ENCODE measurements at regions not wholly inside any gene's neighbourhood (a gene's known extent, or its start where the extent isn't known, plus 50 kb on each side); places are given as distances from the start of the nearest gene placed in this dataset.

- no peak for DNase-seq (ENCODE audit: insufficient read length, low spot score)
- FAIRE-seq, result no peak
- TF ChIP-seq, protein P1, sequence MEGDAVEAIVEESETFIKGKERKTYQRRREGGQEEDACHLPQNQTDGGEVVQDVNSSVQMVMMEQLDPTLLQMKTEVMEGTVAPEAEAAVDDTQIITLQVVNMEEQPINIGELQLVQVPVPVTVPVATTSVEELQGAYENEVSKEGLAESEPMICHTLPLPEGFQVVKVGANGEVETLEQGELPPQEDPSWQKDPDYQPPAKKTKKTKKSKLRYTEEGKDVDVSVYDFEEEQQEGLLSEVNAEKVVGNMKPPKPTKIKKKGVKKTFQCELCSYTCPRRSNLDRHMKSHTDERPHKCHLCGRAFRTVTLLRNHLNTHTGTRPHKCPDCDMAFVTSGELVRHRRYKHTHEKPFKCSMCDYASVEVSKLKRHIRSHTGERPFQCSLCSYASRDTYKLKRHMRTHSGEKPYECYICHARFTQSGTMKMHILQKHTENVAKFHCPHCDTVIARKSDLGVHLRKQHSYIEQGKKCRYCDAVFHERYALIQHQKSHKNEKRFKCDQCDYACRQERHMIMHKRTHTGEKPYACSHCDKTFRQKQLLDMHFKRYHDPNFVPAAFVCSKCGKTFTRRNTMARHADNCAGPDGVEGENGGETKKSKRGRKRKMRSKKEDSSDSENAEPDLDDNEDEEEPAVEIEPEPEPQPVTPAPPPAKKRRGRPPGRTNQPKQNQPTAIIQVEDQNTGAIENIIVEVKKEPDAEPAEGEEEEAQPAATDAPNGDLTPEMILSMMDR (IDR thresholded peaks at IDR 0.05; ENCODE audit: insufficient read depth, missing control alignments), result no peak
These were observed 219.3 kb upstream of the APCDD1 start for GRCh38 chr18:10234912-10235660.

- TF ChIP-seq, protein P1 (IDR thresholded peaks at IDR 0.05; ENCODE audit: insufficient read depth, missing control alignments), result no peak
- DNase-seq (ENCODE audit: insufficient read length, low spot score) (no peak), FAIRE-seq (no peak)
These were observed 218.8 kb upstream of the APCDD1 start for GRCh38 chr18:10235661-10235952.

DNA sequence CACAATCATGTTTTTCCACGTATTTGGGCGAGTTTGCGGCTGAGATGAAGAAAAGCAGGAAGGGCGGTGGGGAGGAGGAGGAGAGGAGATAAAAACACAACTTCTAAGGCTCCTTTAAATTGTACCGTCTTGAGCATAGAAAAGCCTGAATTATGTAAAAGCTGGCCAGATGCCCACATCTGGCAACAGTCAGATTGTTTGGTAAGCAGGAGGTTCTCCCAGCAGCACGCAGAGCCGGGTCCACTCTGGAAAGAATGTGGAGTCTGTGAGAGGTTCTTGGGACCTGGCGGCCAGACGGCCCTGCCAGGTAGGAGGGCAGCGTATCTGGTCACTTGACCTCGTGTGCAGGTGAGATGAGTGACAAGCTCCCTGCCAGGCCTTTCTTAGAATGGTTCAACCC, 215.3 kb upstream of the APCDD1 start:
- no peak for FAIRE-seq
- TF ChIP-seq, protein P1 (IDR thresholded peaks at IDR 0.05; ENCODE audit: insufficient read depth, missing control alignments), result no peak
- no peak for DNase-seq (ENCODE audit: insufficient read length, low spot score)

GRCh38 chr18:10239991-10240634, 214.3 kb upstream of the APCDD1 start:
- TF ChIP-seq, protein P1 (IDR thresholded peaks at IDR 0.05; ENCODE audit: insufficient read depth, missing control alignments), result no peak
- DNase-seq (ENCODE audit: insufficient read length, low spot score) (no peak), FAIRE-seq (no peak)

- FAIRE-seq (no peak), DNase-seq (ENCODE audit: insufficient read length, low spot score) (no peak)
- TF ChIP-seq, protein P1 (IDR thresholded peaks at IDR 0.05; ENCODE audit: insufficient read depth, missing control alignments), result no peak
These were observed 213.5 kb upstream of the APCDD1 start for GRCh38 chr18:10240973-10241372.

- no peak for FAIRE-seq
- TF ChIP-seq, protein P1 (IDR thresholded peaks at IDR 0.05; ENCODE audit: insufficient read depth, missing control alignments), result no peak
- DNase-seq (ENCODE audit: insufficient read length, low spot score), result no peak
These were observed 212.9 kb upstream of the APCDD1 start for GRCh38 chr18:10241579-10241978.

Measured in D721Med (cell line).